T-helper 1 cell treated with Interleukin-12 subunit alpha and Interleukin-12 subunit beta and Interleukin-4 antibody, amounts not matched to agents 30 μg/mL and 1 μg/mL, for 36 hours (primary cell): ENCODE measurements at regions not wholly inside any gene's neighbourhood (a gene's known extent, or its start where the extent isn't known, plus 50 kb on each side); places are given as distances from the start of the nearest gene placed in this dataset.

Experiments
- H3K27ac Mint-ChIP-seq: one replicate; pipeline ENCODE4 v1.8.0; 2021; ENCODE audit warnings: mild to moderate bottlenecking, mixed read lengths
- H3K27me3 Mint-ChIP-seq: one replicate; pipeline ENCODE4 v1.8.0; 2021; ENCODE audit warnings: low read depth, mixed read lengths
- H3K36me3 Mint-ChIP-seq: one replicate; pipeline ENCODE4 v1.8.0; 2021; ENCODE audit warnings: low read depth, mixed read lengths
- H3K4me1 Mint-ChIP-seq: one replicate; pipeline ENCODE4 v1.8.0; 2021; ENCODE audit warnings: low read depth, mixed read lengths
- H3K4me3 Mint-ChIP-seq: one replicate; pipeline ENCODE4 v1.8.0; 2021; ENCODE audit warnings: mild to moderate bottlenecking, moderate library complexity, mixed read lengths
- H3K9me3 Mint-ChIP-seq: one replicate; pipeline ENCODE4 v1.8.0; 2021; ENCODE audit warnings: mixed read lengths

- Mint-ChIP-seq H3K9me3 (peaks cover 9% of the 10 kb centered on the region), H3K27me3 (peaks cover 15% of the 10 kb centered on the region), H3K4me3 (no peak overlapping the region), H3K36me3 (no peaks in the 10 kb centered on the region), H3K27ac (peak overlapping the region; percentile 36), H3K4me1 (peaks cover 10% of the 10 kb centered on the region)
These were observed 64.1 kb downstream of the ZNF641 start for GRCh38 chr12:48286665-48287064.

- Mint-ChIP-seq H3K27me3 (peaks cover 13% of the 10 kb centered on the region), H3K36me3 (no peaks in the 10 kb centered on the region), H3K27ac (peak overlapping the region; percentile 36), H3K9me3 (peaks cover 9% of the 10 kb centered on the region), H3K4me3 (no peak overlapping the region), H3K4me1 (peaks cover 10% of the 10 kb centered on the region)
These were observed 64.7 kb downstream of the ZNF641 start for GRCh38 chr12:48285751-48286650.

- no peak overlapping the region for H3K4me3 Mint-ChIP-seq
- H3K9me3 Mint-ChIP-seq, result peaks cover 10% of the 10 kb centered on the region
- H3K27ac Mint-ChIP-seq, result no peak overlapping the region
- peaks cover 10% of the 10 kb centered on the region for H3K4me1 Mint-ChIP-seq
- peaks cover 9% of the 10 kb centered on the region for H3K27me3 Mint-ChIP-seq
- no peaks in the 10 kb centered on the region for H3K36me3 Mint-ChIP-seq
These were observed 68.9 kb downstream of the ZNF641 start for GRCh38 chr12:48281811-48282210.

- Mint-ChIP-seq H3K27me3 (peaks cover 9% of the 10 kb centered on the region), H3K4me1 (peaks cover under 1% of the 10 kb centered on the region), H3K9me3 (peaks cover 10% of the 10 kb centered on the region), H3K36me3 (no peaks in the 10 kb centered on the region), H3K27ac (no peak overlapping the region), H3K4me3 (no peak overlapping the region)
These were observed 70.1 kb downstream of the ZNF641 start for GRCh38 chr12:48280572-48280971.

GRCh38 chr12:48279601-48280000, 71.1 kb downstream of the ZNF641 start:
- H3K27ac Mint-ChIP-seq, result no peak overlapping the region
- no peak overlapping the region for H3K4me3 Mint-ChIP-seq
- no peaks in the 10 kb centered on the region for H3K4me1 Mint-ChIP-seq
- H3K36me3 Mint-ChIP-seq, result no peaks in the 10 kb centered on the region
- H3K27me3 Mint-ChIP-seq, result peaks cover 12% of the 10 kb centered on the region
- H3K9me3 Mint-ChIP-seq, result peaks cover 11% of the 10 kb centered on the region

- peaks cover 12% of the 10 kb centered on the region for H3K27me3 Mint-ChIP-seq
- no peaks in the 10 kb centered on the region for H3K36me3 Mint-ChIP-seq
- peaks cover 11% of the 10 kb centered on the region for H3K9me3 Mint-ChIP-seq
- no peak overlapping the region for H3K4me3 Mint-ChIP-seq
- H3K4me1 Mint-ChIP-seq, result no peaks in the 10 kb centered on the region
- no peak overlapping the region for H3K27ac Mint-ChIP-seq
These were observed 71.6 kb downstream of the ZNF641 start for GRCh38 chr12:48279101-48279500.

GRCh38 chr12:48276621-48277020, 73.5 kb upstream of the OR10AD1 start:
- peaks cover 11% of the 10 kb centered on the region for H3K9me3 Mint-ChIP-seq
- H3K27me3 Mint-ChIP-seq, result peaks cover 14% of the 10 kb centered on the region
- no peak overlapping the region for H3K27ac Mint-ChIP-seq
- no peaks in the 10 kb centered on the region for H3K4me1 Mint-ChIP-seq
- H3K4me3 Mint-ChIP-seq, result no peak overlapping the region
- H3K36me3 Mint-ChIP-seq, result no peaks in the 10 kb centered on the region

GRCh38 chr12:48266826-48267225, 63.7 kb upstream of the OR10AD1 start:
- Mint-ChIP-seq H3K9me3 (peaks cover 3% of the 10 kb centered on the region), H3K27ac (no peak overlapping the region), H3K4me3 (no peak overlapping the region), H3K4me1 (no peaks in the 10 kb centered on the region), H3K27me3 (peaks cover 32% of the 10 kb centered on the region), H3K36me3 (no peaks in the 10 kb centered on the region)

GRCh38 chr12:48265777-48266176, 62.7 kb upstream of the OR10AD1 start:
- Mint-ChIP-seq H3K27me3 (peaks cover 32% of the 10 kb centered on the region), H3K36me3 (no peaks in the 10 kb centered on the region), H3K9me3 (peaks cover 3% of the 10 kb centered on the region), H3K4me1 (no peaks in the 10 kb centered on the region), H3K4me3 (no peak overlapping the region), H3K27ac (no peak overlapping the region)

GRCh38 chr12:48263617-48264016, 60.5 kb upstream of the OR10AD1 start:
- H3K4me3 Mint-ChIP-seq, result no peak overlapping the region
- H3K27me3 Mint-ChIP-seq, result peaks cover 32% of the 10 kb centered on the region
- peaks cover 3% of the 10 kb centered on the region for H3K9me3 Mint-ChIP-seq
- H3K36me3 Mint-ChIP-seq, result no peaks in the 10 kb centered on the region
- H3K4me1 Mint-ChIP-seq, result no peaks in the 10 kb centered on the region
- H3K27ac Mint-ChIP-seq, result no peak overlapping the region

GRCh38 chr12:48261773-48262172, 58.7 kb upstream of the OR10AD1 start:
- no peaks in the 10 kb centered on the region for H3K36me3 Mint-ChIP-seq
- H3K4me1 Mint-ChIP-seq, result no peaks in the 10 kb centered on the region
- no peaks in the 10 kb centered on the region for H3K9me3 Mint-ChIP-seq
- H3K27ac Mint-ChIP-seq, result no peak overlapping the region
- peaks cover 27% of the 10 kb centered on the region for H3K27me3 Mint-ChIP-seq
- H3K4me3 Mint-ChIP-seq, result no peak overlapping the region
